NT2/D1 (cell line): ENCODE measurements at regions not wholly inside any gene's neighbourhood (a gene's known extent, or its start where the extent isn't known, plus 50 kb on each side); places are given as distances from the start of the nearest gene placed in this dataset.

Source experiments
- SUZ12 ChIP-seq: IDR thresholded peaks from 2 replicates; pipeline ENCODE4 v1.6.1; 2011; ENCODE audit not compliant: insufficient read length, insufficient read depth; ENCODE audit errors: extremely low read depth
- YY1 ChIP-seq: IDR thresholded peaks from 2 replicates; pipeline ENCODE4 v1.6.1; 2011; ENCODE audit not compliant: insufficient read length, insufficient read depth

DNA sequence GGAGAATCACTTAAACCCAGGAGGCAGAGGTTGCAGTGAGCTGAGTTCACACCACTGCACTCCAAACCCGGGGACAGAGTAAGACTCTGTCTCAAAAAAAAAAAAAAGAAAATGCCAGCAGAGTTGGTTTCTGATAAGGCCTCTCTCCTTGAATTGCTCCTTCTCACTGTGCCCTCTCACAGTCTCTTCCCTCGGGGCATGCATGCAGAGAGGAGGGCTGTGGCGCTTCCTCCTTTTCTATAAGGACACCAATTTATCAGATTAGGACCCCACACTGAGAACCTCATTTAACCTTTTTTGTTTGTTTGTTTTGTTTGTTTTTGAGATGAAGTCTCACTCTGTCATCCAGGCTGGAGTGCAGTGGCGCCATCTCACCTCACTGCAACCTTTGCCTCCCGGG is 110.5 kb downstream of the ZFP36L2 start:
- TF ChIP-seq YY1 (no peak), SUZ12 (no peak)
